GM19035 (cell line): ENCODE measurements at regions not wholly inside any gene's neighbourhood (a gene's known extent, or its start where the extent isn't known, plus 50 kb on each side); places are given as distances from the start of the nearest gene placed in this dataset.
"Not testable (repeated sequence)": the region's sequence is repeated elsewhere in the genome, so short reads cannot be mapped to it uniquely, and the experiment has no call there.

Experiments
- ATAC-seq: cut with Tn5 transposase; IDR thresholded peaks from one replicate; pipeline ENCODE4 v1.9.1; 2021; ENCODE audit not compliant: unreplicated experiment

GRCh38 chr4:134145369-134145768 is 56.2 kb downstream of the PABPC4L start:
- no peak for ATAC-seq

- ATAC-seq = no peak
Observed at GRCh38 chr4:134144337-134144736, 57.3 kb downstream of the PABPC4L start.

- ATAC-seq = no peak
Observed at GRCh38 chr4:134141728-134142127, 59.9 kb downstream of the PABPC4L start.

GRCh38 chr4:134139188-134139587 is 62.4 kb downstream of the PABPC4L start:
- no peak for ATAC-seq

- no peak for ATAC-seq
Observed at GRCh38 chr4:134132086-134132783, 69.4 kb downstream of the PABPC4L start.

- no peak for ATAC-seq
Observed at GRCh38 chr4:134126955-134127354, 74.6 kb downstream of the PABPC4L start.

- ATAC-seq = no peak
Observed at GRCh38 chr4:134126000-134126560, 75.5 kb downstream of the PABPC4L start.

- ATAC-seq = no peak
Observed at GRCh38 chr4:134122903-134123302, 78.7 kb downstream of the PABPC4L start.

- no peak for ATAC-seq
Observed at GRCh38 chr4:134117392-134118183, 84.0 kb downstream of the PABPC4L start.

- no peak for ATAC-seq
Observed at GRCh38 chr4:134089885-134090284, 111.7 kb downstream of the PABPC4L start.

GRCh38 chr4:134085496-134085895 is 116.1 kb downstream of the PABPC4L start:
- no peak for ATAC-seq

- not testable (repeated sequence) for ATAC-seq
Observed at GRCh38 chr4:134079085-134079484, 122.5 kb downstream of the PABPC4L start.

GRCh38 chr4:134078230-134078914 is 123.2 kb downstream of the PABPC4L start:
- ATAC-seq = peak; percentile 82

- no peak for ATAC-seq
Observed at GRCh38 chr4:134073711-134074110, 127.9 kb downstream of the PABPC4L start.

- ATAC-seq = no peak
Observed at GRCh38 chr4:134072137-134072536, 129.5 kb downstream of the PABPC4L start.

- ATAC-seq = no peak
Observed at GRCh38 chr4:134070174-134070573, 131.4 kb downstream of the PABPC4L start.

GRCh38 chr4:134057356-134057755 is 144.2 kb downstream of the PABPC4L start:
- ATAC-seq = no peak

GRCh38 chr4:134046221-134046620 is 155.4 kb downstream of the PABPC4L start:
- ATAC-seq = not testable (repeated sequence)

- no peak for ATAC-seq
Observed at GRCh38 chr4:134045411-134045810, 156.2 kb downstream of the PABPC4L start.

GRCh38 chr4:134043266-134043665 is 158.3 kb downstream of the PABPC4L start:
- ATAC-seq = no peak

- no peak for ATAC-seq
Observed at GRCh38 chr4:134028421-134028820, 173.2 kb downstream of the PABPC4L start.
